SK-N-SH (cell line): ENCODE measurements at regions not wholly inside any gene's neighbourhood (a gene's known extent, or its start where the extent isn't known, plus 50 kb on each side); places are given as distances from the start of the nearest gene placed in this dataset.

Source experiments
- FOXJ3 ChIP-seq: sonication (generic); formaldehyde crosslinking; IDR thresholded peaks from 2 replicates; pipeline ENCODE4 v1.5.1; 2020; ENCODE audit warnings: mild to moderate bottlenecking, missing genetic modification reagents
- JUND ChIP-seq: IDR thresholded peaks from 2 replicates; pipeline ENCODE4 v1.4.0; 2012
- POLR2AphosphoS5 ChIP-seq: IDR thresholded peaks from 2 replicates; pipeline ENCODE4 v1.6.1; 2012; ENCODE audit warnings: low read depth, low read length
- RFX5 ChIP-seq: IDR thresholded peaks from 2 replicates; pipeline ENCODE4 v1.6.1; 2012; ENCODE audit warnings: mild to moderate bottlenecking, improper control_type of control experiment, low read length
- TF ChIP-seq, protein P1 (sequence below): fragments of 200-600 bp; sonication (generic); IDR thresholded peaks from 2 replicates; pipeline ENCODE4 v1.6.1; 2017; ENCODE audit warnings: antibody characterized with exemption, mild to moderate bottlenecking, moderate library complexity

GRCh38 chr10:76649723-76650127 is 987.9 kb downstream of the KCNMA1 start:
- TF ChIP-seq FOXJ3 (CRISPR knock-in tag) (no peak), POLR2AphosphoS5 (no peak), JUND (no peak), RFX5 (no peak)
- TF ChIP-seq, protein P1, sequence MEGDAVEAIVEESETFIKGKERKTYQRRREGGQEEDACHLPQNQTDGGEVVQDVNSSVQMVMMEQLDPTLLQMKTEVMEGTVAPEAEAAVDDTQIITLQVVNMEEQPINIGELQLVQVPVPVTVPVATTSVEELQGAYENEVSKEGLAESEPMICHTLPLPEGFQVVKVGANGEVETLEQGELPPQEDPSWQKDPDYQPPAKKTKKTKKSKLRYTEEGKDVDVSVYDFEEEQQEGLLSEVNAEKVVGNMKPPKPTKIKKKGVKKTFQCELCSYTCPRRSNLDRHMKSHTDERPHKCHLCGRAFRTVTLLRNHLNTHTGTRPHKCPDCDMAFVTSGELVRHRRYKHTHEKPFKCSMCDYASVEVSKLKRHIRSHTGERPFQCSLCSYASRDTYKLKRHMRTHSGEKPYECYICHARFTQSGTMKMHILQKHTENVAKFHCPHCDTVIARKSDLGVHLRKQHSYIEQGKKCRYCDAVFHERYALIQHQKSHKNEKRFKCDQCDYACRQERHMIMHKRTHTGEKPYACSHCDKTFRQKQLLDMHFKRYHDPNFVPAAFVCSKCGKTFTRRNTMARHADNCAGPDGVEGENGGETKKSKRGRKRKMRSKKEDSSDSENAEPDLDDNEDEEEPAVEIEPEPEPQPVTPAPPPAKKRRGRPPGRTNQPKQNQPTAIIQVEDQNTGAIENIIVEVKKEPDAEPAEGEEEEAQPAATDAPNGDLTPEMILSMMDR: no peak
